ENCODE measurements at regions not wholly inside any gene's neighbourhood (a gene's known extent, or its start where the extent isn't known, plus 50 kb on each side); places are given as distances from the start of the nearest gene placed in this dataset.

- H3K23me2 ChIP-seq (ENCODE audit: low read depth, low read length), result no peaks in the 10 kb centered on the region
- 88% methylated on average over 4 of the region's 4 CpGs; no CpG with 5 or more reads in 1 of the 2 experiments for WGBS, 2 experiments (ENCODE audit: extremely low coverage in 1 of 2, insufficient coverage in 1 of 2, insufficient read length in 1 of 2, insufficient replicate concordance in 2 of 2, low coverage in 1 of 2, low lambda C conversion rate in 2 of 2, missing lambda C conversion rate in 1 of 2)
- no peaks in the 10 kb centered on the region; a peak in 1 of 7 replicates for H3K4me1 ChIP-seq (replicated peaks in 1 of 4; ENCODE audit: control insufficient read depth in 3 of 4, insufficient read depth in 4 of 4, low read length in 3 of 4)
- no peak for FAIRE-seq
- no peak for TF ChIP-seq HDAC6 (IDR thresholded peaks at IDR 0.05; ENCODE audit: low read depth, low read length)
- no peak for TF ChIP-seq MAX (IDR thresholded peaks at IDR 0.05)
- no peak for TF ChIP-seq EGR1 (IDR thresholded peaks at IDR 0.05; ENCODE audit: borderline replicate concordance, low read depth, low read length)
- TF ChIP-seq ASH2L (IDR thresholded peaks at IDR 0.05; ENCODE audit: low read length), result no peak
- no peak for TF ChIP-seq NRF1 (IDR thresholded peaks at IDR 0.05; ENCODE audit: low read depth, low read length)
- TF ChIP-seq HDAC2 (IDR thresholded peaks at IDR 0.05; ENCODE audit: borderline replicate concordance in 1 of 2, low read depth in 2 of 2, low read length in 2 of 2), result no peak
- no peak for TF ChIP-seq ATF3 (IDR thresholded peaks at IDR 0.05; ENCODE audit: insufficient read depth, low read depth, low read length)
- TF ChIP-seq PHF8 (conservative IDR thresholded peaks at IDR 0.05; ENCODE audit: low read depth, low read length), result no peak
- TF ChIP-seq USF2 (IDR thresholded peaks at IDR 0.05; ENCODE audit: low read length), result no peak
- H3K27me3 ChIP-seq (replicated peaks in 1 of 4; ENCODE audit: control insufficient read depth in 3 of 4, extremely low read depth in 1 of 4, insufficient read depth in 3 of 4, low read length in 3 of 4), result no peaks in the 10 kb centered on the region
- H3K79me1 ChIP-seq (ENCODE audit: low read depth, low read length), result no peaks in the 10 kb centered on the region
- H2BK12ac ChIP-seq (ENCODE audit: low read depth, low read length), result no peak overlapping the region
- CTCF ChIA-PET (ENCODE audit: partially characterized antibody), result interaction anchor here (1.1 kb wide), 1 partner anchor 10 kb away, joined by 6 read pairs; no protein-coding TSS in a partner anchor
- H3K4me2 ChIP-seq (ENCODE audit: insufficient read depth in 1 of 2, low read depth in 2 of 2, low read length in 2 of 2), result no peak overlapping the region
- H3K9ac ChIP-seq (replicated peaks in 1 of 4; ENCODE audit: extremely low read depth in 1 of 4, low read depth in 3 of 4, low read length in 3 of 4), result no peak overlapping the region
- no peaks in the 10 kb centered on the region for H3K79me2 ChIP-seq (ENCODE audit: control insufficient read depth in 1 of 2, insufficient read depth in 2 of 2, low read length in 2 of 2)
- no peaks in the 10 kb centered on the region for H3K9me3 ChIP-seq (ENCODE audit: insufficient read depth in 2 of 2, low read depth in 1 of 2, low read length in 1 of 2)
- no peak overlapping the region for H3K23ac ChIP-seq (ENCODE audit: insufficient read length)
- H3K14ac ChIP-seq (ENCODE audit: insufficient read length), result no peak overlapping the region
- H2BK20ac ChIP-seq (ENCODE audit: low read length), result no peak overlapping the region
- no peak overlapping the region for H2AFZ ChIP-seq (ENCODE audit: low read length)
- H2BK5ac ChIP-seq (ENCODE audit: low read depth, low read length), result no peak overlapping the region
- no peak overlapping the region for H4K8ac ChIP-seq (ENCODE audit: extremely low read depth, insufficient read depth, low read length)
- no peak overlapping the region for H2BK15ac ChIP-seq (ENCODE audit: low read length)
- no peak for DNase-seq (ENCODE audit: low read depth in 1 of 2, low spot score in 2 of 2)
- H3K36me3 ChIP-seq (ENCODE audit: control insufficient read depth in 2 of 4, insufficient read depth in 4 of 4, low read length in 3 of 4), result no peaks in the 10 kb centered on the region
- no peak overlapping the region for H4K5ac ChIP-seq (ENCODE audit: insufficient read length, low read depth, low read length)
- POLR2A ChIA-PET (ENCODE audit: partially characterized antibody), result no interaction called here
- no peak overlapping the region for H3K27ac ChIP-seq (ENCODE audit: low read depth, low read length)
- no peak overlapping the region for H4K91ac ChIP-seq (replicated peaks; ENCODE audit: insufficient read length, low read length)
- no peak overlapping the region for H2BK120ac ChIP-seq (replicated peaks; ENCODE audit: low read depth, low read length)
- no peak overlapping the region for H3K4me3 ChIP-seq (ENCODE audit: extremely low read depth in 1 of 4, insufficient read depth in 2 of 4, low read depth in 3 of 4, low read length in 4 of 4)
- no peak overlapping the region for H2AK5ac ChIP-seq (ENCODE audit: low read depth, low read length)
- no peak overlapping the region for H3K4ac ChIP-seq (replicated peaks; ENCODE audit: insufficient read length, low read depth, low read length)
- no peak overlapping the region for H3K18ac ChIP-seq (ENCODE audit: extremely low read depth, low read length)
- no peaks in the 10 kb centered on the region for H4K20me1 ChIP-seq (replicated peaks in 1 of 2; ENCODE audit: control insufficient read depth in 1 of 2, insufficient read depth in 2 of 2, low read length in 2 of 2)
- H3K56ac ChIP-seq (replicated peaks; ENCODE audit: insufficient read length, low read depth, low read length), result no peak overlapping the region
Measured at GRCh38 chr7:41122256-41122987, 580.5 kb downstream of the INHBA start.
